K562 (cell line): ENCODE measurements at regions not wholly inside any gene's neighbourhood (a gene's known extent, or its start where the extent isn't known, plus 50 kb on each side); places are given as distances from the start of the nearest gene placed in this dataset.

ENCODE experiments used
- ATAC-seq: fragments of 200-7000 bp; cut with Tn5 transposase; 3 replicates; pipeline ENCODE4 v1.9.1; 2020; ENCODE audit warnings: moderate library complexity
- BruUV-seq: library from RNA; stranded (reverse); fragments of 400-500 nt; replicated peaks from 2 replicates; lab custom pipeline; 2021; lab: Mats Ljungman, UMichigan
- CTCF ChIA-PET: fragments of 300-600 bp; formaldehyde crosslinking; extraction: SDS; loops from one replicate; lab custom pipeline; 2021; ENCODE audit warnings: low intra/inter-chr PET ratio; lab: Yijun Ruan, JAX
- POLR2A ChIA-PET: fragments of 300-600, 350-650 bp; sonication (Branson Sonifier 250); formaldehyde crosslinking; extraction: SDS; loops from one replicate; lab custom pipeline; 2021; ENCODE audit warnings: antibody characterized with exemption, inconsistent platforms; lab: Yijun Ruan, JAX
- DNase-seq, 4 experiments: peaks; one replicate each; pipeline versions ENCODE4 v3.0.0 to v3.0.0-alpha.2; 2011 to 2018; ENCODE audit warnings: low spot score in 3 of 4, mixed read lengths in 3 of 4; ENCODE audit errors: extremely low read depth in 1 of 4
- FAIRE-seq: peaks from 2 replicates; lab custom pipeline; 2011; peaks lifted over from hg19 to GRCh38; lab: Jason Lieb, UNC
- H2AFZ ChIP-seq: 2 replicates; pipeline ENCODE4 v1.6.0; 2011; ENCODE audit warnings: low read depth, low read length, control low read depth, inconsistent platforms
- H3K27ac ChIP-seq: fragments of 200-600 bp; 3 replicates; pipeline ENCODE4 v1.8.0; 2011; ENCODE audit warnings: low read depth, mild to moderate bottlenecking, control low read depth, inconsistent platforms, low read length, moderate library complexity, mixed read lengths; ENCODE audit errors: extremely low read depth
- H3K27me3 ChIP-seq, 2 experiments: fragments of 300-600 bp in 1 of 2; 2 replicates in 1 of 2; 3 replicates in 1 of 2; pipeline versions ENCODE4 v1.6.0 to v1.8.0; 2011; ENCODE audit warnings: inconsistent platforms in 2 of 2, low read length in 2 of 2, mild to moderate bottlenecking in 1 of 2, mixed read lengths in 1 of 2, moderate library complexity in 1 of 2; ENCODE audit not compliant: control insufficient read depth in 2 of 2, insufficient read depth in 2 of 2
- H3K36me3 ChIP-seq: fragments of 300-600 bp; 3 replicates; pipeline ENCODE4 v1.8.0; 2011; ENCODE audit warnings: mild to moderate bottlenecking, low read length, inconsistent platforms; ENCODE audit not compliant: control insufficient read depth, insufficient read depth
- H3K4me1 ChIP-seq, 2 experiments: fragments of 200-600 bp in 1 of 2; replicated peaks in 1 of 2; 2 replicates in 1 of 2; 3 replicates in 1 of 2; pipeline versions ENCODE4 v1.5.1 to v1.8.0; 2011; ENCODE audit warnings: inconsistent platforms in 2 of 2, low read length in 2 of 2, mild to moderate bottlenecking in 1 of 2, mixed read lengths in 1 of 2, moderate library complexity in 1 of 2; ENCODE audit not compliant: control insufficient read depth in 2 of 2, insufficient read depth in 2 of 2
- H3K4me2 ChIP-seq: 2 replicates; pipeline ENCODE4 v1.6.1; 2011; ENCODE audit warnings: low read length, control low read depth, inconsistent platforms, mixed read lengths; ENCODE audit not compliant: insufficient read depth
- H3K4me3 ChIP-seq: fragments of 200-600 bp; sonication (generic), shearing (Covaris generic); 2 replicates; pipeline ENCODE4 v1.5.1; 2016; ENCODE audit warnings: control low read depth, inconsistent platforms
- H3K79me2 ChIP-seq: fragments of 200-600 bp; 3 replicates; pipeline ENCODE4 v1.8.0; 2011; ENCODE audit warnings: low read length, inconsistent platforms; ENCODE audit not compliant: control insufficient read depth, insufficient read depth
- H3K9ac ChIP-seq, 2 experiments: 2 replicates each; pipeline versions ENCODE4 v1.6.0 to v1.6.1; 2011; ENCODE audit warnings: low read depth in 2 of 2, low read length in 2 of 2, control low read depth in 1 of 2, inconsistent platforms in 1 of 2, mild to moderate bottlenecking in 1 of 2, mixed read lengths in 1 of 2; ENCODE audit not compliant: insufficient read depth in 1 of 2
- H3K9me1 ChIP-seq: one replicate; pipeline ENCODE4 v1.6.0; 2011; ENCODE audit warnings: inconsistent platforms, mild to moderate bottlenecking, low read length, moderate library complexity; ENCODE audit not compliant: control insufficient read depth, insufficient read depth
- H3K9me3 ChIP-seq: replicated peaks from 2 replicates; pipeline ENCODE4 v1.5.1; 2011; ENCODE audit warnings: low read depth, low read length, inconsistent platforms; ENCODE audit not compliant: control insufficient read depth, insufficient read depth
- H4K20me1 ChIP-seq: replicated peaks from 2 replicates; pipeline ENCODE4 v1.6.1; 2011; ENCODE audit warnings: low read length, inconsistent platforms, mixed read lengths; ENCODE audit not compliant: control insufficient read depth, insufficient read depth
- CEBPG ChIP-seq, 3 experiments: fragments of 200-800 bp in 1 of 3; sonication (Bioruptor generic) in 1 of 3; sonication (generic) in 1 of 3; formaldehyde crosslinking in 1 of 3; IDR thresholded peaks in 2 of 3; conservative IDR thresholded peaks in 1 of 3; 2 replicates each; pipeline versions ENCODE4 v1.6.1 to v1.8.0; 2016 to 2022; ENCODE audit warnings: missing compliant biosample characterization in 2 of 3, missing genetic modification characterization in 2 of 3, mild to moderate bottlenecking in 1 of 3, missing genetic modification reagents in 1 of 3
- DDX20 ChIP-seq: fragments of 450-650 bp; IDR thresholded peaks from 2 replicates; pipeline ENCODE4 v1.6.1; 2016; ENCODE audit warnings: missing genetic modification characterization, low read depth, mild to moderate bottlenecking, missing compliant biosample characterization, moderate library complexity
- HDAC6 ChIP-seq: IDR thresholded peaks from 2 replicates; pipeline ENCODE4 v1.6.1; 2012; ENCODE audit warnings: low read depth, mild to moderate bottlenecking, control low read depth, inconsistent platforms, low read length, moderate library complexity
- RFX1 ChIP-seq: fragments of 450-650 bp; IDR thresholded peaks from 2 replicates; pipeline ENCODE4 v1.6.1; 2016; ENCODE audit warnings: mild to moderate bottlenecking, moderate library complexity
- TEAD4 ChIP-seq, 2 experiments: sonication (generic) in 1 of 2; formaldehyde crosslinking in 1 of 2; IDR thresholded peaks; 2 replicates each; pipeline versions ENCODE4 v1.6.1 to v1.8.0; 2012 to 2022; ENCODE audit warnings: borderline replicate concordance in 1 of 2, inconsistent platforms in 1 of 2, low read length in 1 of 2, mild to moderate bottlenecking in 1 of 2, missing genetic modification reagents in 1 of 2
- ZFP30 ChIP-seq: fragments of 250-450 bp; sonication (Bioruptor Pico); IDR thresholded peaks from 2 replicates; pipeline ENCODE4 v1.8.0; 2022; ENCODE audit warnings: moderate library complexity, mild to moderate bottlenecking, inconsistent platforms, borderline replicate concordance
- ZNF318 ChIP-seq, 2 experiments: fragments of 450-650 bp; IDR thresholded peaks; 2 replicates each; pipeline ENCODE4 v1.6.1; 2016; ENCODE audit warnings: mild to moderate bottlenecking in 2 of 2, borderline replicate concordance in 1 of 2, low read depth in 1 of 2, moderate library complexity in 1 of 2
- WGBS: fragments of 100-300 bp; shearing (Covaris generic); methylation state at CpG from one replicate; pipeline ENCODE4 v1.1.6; 2016; ENCODE audit warnings: low coverage, mixed read lengths; ENCODE audit not compliant: insufficient coverage; ENCODE audit errors: missing lambda C conversion rate; 5-methylcytosine and 5-hydroxymethylcytosine counted together
- in situ Hi-C: fragments of 300-500 bp; cut with MboI; formaldehyde crosslinking; loops from 4 replicates; pipeline ENCODE4 v1.15.0; 2018; ENCODE audit warnings: inconsistent platforms, mixed read lengths
- intact Hi-C: fragments of 100-400 bp; cut with micrococcal nuclease; formaldehyde crosslinking; loops from 2 replicates; pipeline ENCODE4 v1.14.2; 2022
- TF ChIP-seq, protein P1 (sequence below), 2 experiments: fragments of 450-650 bp in 1 of 2; IDR thresholded peaks; 2 replicates each; pipeline ENCODE4 v1.6.1; 2011 to 2017; ENCODE audit warnings: low read depth in 2 of 2, antibody characterized with exemption in 1 of 2, borderline replicate concordance in 1 of 2, low read length in 1 of 2, mild to moderate bottlenecking in 1 of 2, mixed read lengths in 1 of 2; ENCODE audit not compliant: control insufficient read depth in 1 of 2

GRCh38 chr13:34176633-34177032 lies 358.7 kb downstream of the RFC3 start:
- ChIA-PET CTCF (no interaction called here), POLR2A (interaction anchor here (0.5 kb wide), 1 partner anchor 579 kb away, joined by 3 read pairs; no protein-coding TSS in a partner anchor)
- Histone ChIP-seq H3K4me1 (no peaks in the 10 kb centered on the region), H3K36me3 (no peaks in the 10 kb centered on the region), H4K20me1 (no peaks in the 10 kb centered on the region), H3K79me2 (no peaks in the 10 kb centered on the region), H3K27me3 (no peaks in the 10 kb centered on the region), H3K4me3 (no peak overlapping the region), H3K9me3 (no peaks in the 10 kb centered on the region), H3K9me1 (no peaks in the 10 kb centered on the region), H2AFZ (no peak overlapping the region), H3K4me2 (no peak overlapping the region), H3K9ac (no peak overlapping the region), H3K27ac (no peak overlapping the region)
- FAIRE-seq (no peak), ATAC-seq (no peak), DNase-seq (no peak)
- intact Hi-C loops, result no loop called here
- WGBS, result 4% methylated on average over 4 of the region's 5 CpGs
- in situ Hi-C loops, result no loop called here
- no TSS peak for BruUV-seq
- TF ChIP-seq HDAC6 (no peak), ZNF318 (IDR thresholded peaks at IDR 0.05; ENCODE audit: borderline replicate concordance in 1 of 2, low read depth in 1 of 2) (no peak), TEAD4 (IDR thresholded peaks at IDR 0.05; ENCODE audit: low read length) (no peak), TEAD4 (CRISPR knock-in tag; IDR thresholded peaks at IDR 0.05; ENCODE audit: borderline replicate concordance) (no peak), ZFP30 (no peak), RFX1 (no peak), CEBPG (CRISPR knock-in tag; IDR thresholded peaks at IDR 0.05) (no peak), CEBPG (tag; conservative IDR thresholded peaks at IDR 0.05 in 1 of 2, IDR thresholded peaks at IDR 0.05 in 1 of 2) (no peak), DDX20 (no peak)
- TF ChIP-seq, protein P1, sequence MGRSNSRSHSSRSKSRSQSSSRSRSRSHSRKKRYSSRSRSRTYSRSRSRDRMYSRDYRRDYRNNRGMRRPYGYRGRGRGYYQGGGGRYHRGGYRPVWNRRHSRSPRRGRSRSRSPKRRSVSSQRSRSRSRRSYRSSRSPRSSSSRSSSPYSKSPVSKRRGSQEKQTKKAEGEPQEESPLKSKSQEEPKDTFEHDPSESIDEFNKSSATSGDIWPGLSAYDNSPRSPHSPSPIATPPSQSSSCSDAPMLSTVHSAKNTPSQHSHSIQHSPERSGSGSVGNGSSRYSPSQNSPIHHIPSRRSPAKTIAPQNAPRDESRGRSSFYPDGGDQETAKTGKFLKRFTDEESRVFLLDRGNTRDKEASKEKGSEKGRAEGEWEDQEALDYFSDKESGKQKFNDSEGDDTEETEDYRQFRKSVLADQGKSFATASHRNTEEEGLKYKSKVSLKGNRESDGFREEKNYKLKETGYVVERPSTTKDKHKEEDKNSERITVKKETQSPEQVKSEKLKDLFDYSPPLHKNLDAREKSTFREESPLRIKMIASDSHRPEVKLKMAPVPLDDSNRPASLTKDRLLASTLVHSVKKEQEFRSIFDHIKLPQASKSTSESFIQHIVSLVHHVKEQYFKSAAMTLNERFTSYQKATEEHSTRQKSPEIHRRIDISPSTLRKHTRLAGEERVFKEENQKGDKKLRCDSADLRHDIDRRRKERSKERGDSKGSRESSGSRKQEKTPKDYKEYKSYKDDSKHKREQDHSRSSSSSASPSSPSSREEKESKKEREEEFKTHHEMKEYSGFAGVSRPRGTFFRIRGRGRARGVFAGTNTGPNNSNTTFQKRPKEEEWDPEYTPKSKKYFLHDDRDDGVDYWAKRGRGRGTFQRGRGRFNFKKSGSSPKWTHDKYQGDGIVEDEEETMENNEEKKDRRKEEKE (IDR thresholded peaks at IDR 0.05; ENCODE audit: borderline replicate concordance in 1 of 2, control insufficient read depth in 1 of 2, low read depth in 2 of 2, low read length in 1 of 2), result no peak
